HCT116 (cell line): ENCODE measurements at regions not wholly inside any gene's neighbourhood (a gene's known extent, or its start where the extent isn't known, plus 50 kb on each side); places are given as distances from the start of the nearest gene placed in this dataset.

Experiments
- ATAC-seq: fragments of 200-7000 bp; cut with Tn5 transposase; 2 replicates; pipeline ENCODE4 v1.9.1; 2020; ENCODE audit warnings: mild to moderate bottlenecking, moderate library complexity
- BruUV-seq: library from RNA; stranded (reverse); fragments of 400-500 nt; replicated peaks from 2 replicates; lab custom pipeline; 2021; lab: Mats Ljungman, UMichigan
- CTCF ChIA-PET: fragments of 300-600 bp; sonication (Branson Sonifier 250); formaldehyde crosslinking; loops from one replicate; lab custom pipeline; 2021; ENCODE audit warnings: antibody characterized with exemption; lab: Charles Lee
- POLR2A ChIA-PET: fragments of 300-600, 350-600 bp; sonication (Branson Sonifier 250); formaldehyde crosslinking; loops from one replicate; lab custom pipeline; 2021; ENCODE audit warnings: antibody characterized with exemption; lab: Charles Lee
- RAD21 ChIA-PET, 2 experiments: fragments of 300-600 bp; sonication (Branson Sonifier 250); formaldehyde crosslinking; loops; one replicate each; lab custom pipeline; 2023; ENCODE audit warnings: low total read pairs in 2 of 2; ENCODE audit not compliant: uncharacterized antibody in 2 of 2, unreplicated experiment in 2 of 2, low non-redundant PET in 1 of 2; lab: Charles Lee
- DNase-seq: peaks from one replicate; pipeline ENCODE4 v3.0.0-alpha.2; 2010; ENCODE audit warnings: low read depth, low spot score
- H2AFZ ChIP-seq: fragments of 200-600 bp; shearing (Covaris generic), sonication (generic); 2 replicates; pipeline ENCODE4 v1.6.1; 2017; ENCODE audit warnings: low read depth, mixed run types, mixed read lengths, antibody characterized with exemption, low read length; ENCODE audit not compliant: poor library complexity, severe bottlenecking
- H3K27ac ChIP-seq: 2 replicates; pipeline ENCODE4 v1.5.1; 2012; ENCODE audit warnings: low read depth, low read length
- H3K27me3 ChIP-seq: fragments of 200-600 bp; sonication (generic); 2 replicates; pipeline ENCODE4 v1.6.1; 2016; ENCODE audit warnings: mixed run types, low read length, mixed read lengths; ENCODE audit not compliant: insufficient read depth
- H3K36me3 ChIP-seq, 2 experiments: fragments of 200-500 bp in 1 of 2; fragments of 200-600 bp in 1 of 2; sonication (Bioruptor generic) in 1 of 2; sonication (generic) in 1 of 2; 2 replicates each; pipeline versions ENCODE4 v1.5.1 to v1.6.1; 2014 to 2016; ENCODE audit warnings: low read length in 2 of 2, inconsistent platforms in 1 of 2, mixed read lengths in 1 of 2, mixed run types in 1 of 2; ENCODE audit not compliant: insufficient read depth in 2 of 2, control insufficient read depth in 1 of 2
- H3K4me1 ChIP-seq, 2 experiments: fragments of 200-600 bp in 1 of 2; sonication (generic) in 1 of 2; 2 replicates each; pipeline versions ENCODE4 v1.5.1 to v1.6.1; 2012 to 2017; ENCODE audit warnings: low read length in 2 of 2, inconsistent platforms in 1 of 2, mild to moderate bottlenecking in 1 of 2, mixed read lengths in 1 of 2, mixed run types in 1 of 2, moderate library complexity in 1 of 2; ENCODE audit not compliant: insufficient read depth in 2 of 2, control insufficient read depth in 1 of 2
- H3K4me2 ChIP-seq: fragments of 200-600 bp; sonication (generic); 2 replicates; pipeline ENCODE4 v1.6.1; 2017; ENCODE audit warnings: mixed run types, low read length, mixed read lengths
- H3K4me3 ChIP-seq, 2 experiments: fragments of 200-600 bp in 1 of 2; sonication (generic) in 1 of 2; replicated peaks in 1 of 2; 2 replicates each; pipeline ENCODE4 v1.5.1; 2011 to 2016; ENCODE audit warnings: low read length in 2 of 2, control low read depth in 1 of 2, low read depth in 1 of 2, mild to moderate bottlenecking in 1 of 2, mixed read lengths in 1 of 2, mixed run types in 1 of 2
- H3K79me2 ChIP-seq: fragments of 200-600 bp; sonication (generic); 2 replicates; pipeline ENCODE4 v1.6.1; 2017; ENCODE audit warnings: mild to moderate bottlenecking, mixed run types, low read length, moderate library complexity, mixed read lengths; ENCODE audit not compliant: insufficient read depth
- H3K9ac ChIP-seq: fragments of 200-600 bp; sonication (generic); 2 replicates; pipeline ENCODE4 v1.6.1; 2016; ENCODE audit warnings: low read length, mixed read lengths
- H3K9me2 ChIP-seq: fragments of 200-600 bp; sonication (generic), shearing (Covaris generic); 2 replicates; pipeline ENCODE4 v1.6.1; 2017; ENCODE audit warnings: mixed run types, mild to moderate bottlenecking, moderate library complexity; ENCODE audit not compliant: insufficient read depth
- H3K9me3 ChIP-seq, 2 experiments: fragments of 200-500 bp in 1 of 2; fragments of 200-600 bp in 1 of 2; sonication (Bioruptor generic) in 1 of 2; sonication (generic) in 1 of 2; 2 replicates each; pipeline ENCODE4 v1.6.1; 2014 to 2017; ENCODE audit warnings: low read length in 2 of 2, mixed read lengths in 2 of 2, inconsistent platforms in 1 of 2, low read depth in 1 of 2, mild to moderate bottlenecking in 1 of 2, mixed run types in 1 of 2, moderate library complexity in 1 of 2; ENCODE audit not compliant: control insufficient read depth in 1 of 2, insufficient read depth in 1 of 2
- H4K20me1 ChIP-seq: fragments of 200-600 bp; sonication (generic), shearing (Covaris generic); 2 replicates; pipeline ENCODE4 v1.6.1; 2017; ENCODE audit warnings: mixed run types, mild to moderate bottlenecking, moderate library complexity; ENCODE audit not compliant: insufficient read depth
- CEBPB ChIP-seq: IDR thresholded peaks from 2 replicates; pipeline ENCODE4 v1.6.1; 2012; ENCODE audit warnings: low read depth
- CTCF ChIP-seq, 3 experiments: fragments of 200-600 bp in 1 of 3; sonication (generic) in 1 of 3; IDR thresholded peaks in 2 of 3; conservative IDR thresholded peaks in 1 of 3; 2 replicates each; pipeline ENCODE4 v1.5.1; 2012 to 2017; ENCODE audit warnings: low read depth in 2 of 3, low read length in 2 of 3, antibody characterized with exemption in 1 of 3, borderline replicate concordance in 1 of 3, control low read depth in 1 of 3, mild to moderate bottlenecking in 1 of 3, mixed read lengths in 1 of 3, mixed run types in 1 of 3, moderate library complexity in 1 of 3; ENCODE audit not compliant: insufficient read depth in 1 of 3
- EGR1 ChIP-seq: IDR thresholded peaks from 2 replicates; pipeline ENCODE4 v1.6.1; 2012; ENCODE audit warnings: low read depth
- ELF1 ChIP-seq: IDR thresholded peaks from 2 replicates; pipeline ENCODE4 v1.6.1; 2012; ENCODE audit warnings: low read depth, borderline replicate concordance
- FOSL1 ChIP-seq: IDR thresholded peaks from 2 replicates; pipeline ENCODE4 v1.6.1; 2012; ENCODE audit warnings: low read depth
- JUND ChIP-seq: IDR thresholded peaks from 2 replicates; pipeline ENCODE4 v1.6.1; 2012
- POLR2AphosphoS5 ChIP-seq: IDR thresholded peaks from 2 replicates; pipeline ENCODE4 v1.6.1; 2011; ENCODE audit warnings: mild to moderate bottlenecking, low read depth, low read length, moderate library complexity
- SP1 ChIP-seq: IDR thresholded peaks from 2 replicates; pipeline ENCODE4 v1.6.1; 2012; ENCODE audit warnings: low read depth
- TCF7L2 ChIP-seq: IDR thresholded peaks from 2 replicates; pipeline ENCODE4 v1.7.0; 2011; ENCODE audit warnings: borderline replicate concordance, inconsistent platforms; ENCODE audit not compliant: insufficient read depth, insufficient read length; ENCODE audit errors: extremely low read depth
- YY1 ChIP-seq: IDR thresholded peaks from 2 replicates; pipeline ENCODE4 v1.6.1; 2011; ENCODE audit warnings: low read length, low read depth, moderate library complexity, mild to moderate bottlenecking; ENCODE audit not compliant: insufficient replicate concordance; ENCODE audit errors: extremely low read depth
- ZNF274 ChIP-seq: fragments of 200-500 bp; sonication (Bioruptor generic); IDR thresholded peaks from 2 replicates; pipeline ENCODE4 v1.6.1; 2014; ENCODE audit warnings: mild to moderate bottlenecking, low read depth, low read length, inconsistent platforms
- intact Hi-C: fragments of 100-400 bp; cut with micrococcal nuclease; formaldehyde crosslinking; loops from 2 replicates; pipeline ENCODE4 v1.10.0; 2022
- TF ChIP-seq, protein P1 (sequence below): IDR thresholded peaks from 2 replicates; pipeline ENCODE4 v1.6.1; 2011; ENCODE audit warnings: mild to moderate bottlenecking, low read length, moderate library complexity; ENCODE audit not compliant: insufficient replicate concordance; ENCODE audit errors: extremely low read depth
- TF ChIP-seq, protein P2 (sequence below): IDR thresholded peaks from 2 replicates; pipeline ENCODE4 v1.6.1; 2012

GRCh38 chr1:56267611-56268010 lies 311.8 kb downstream of the PLPP3 start:
- POLR2A ChIA-PET = no interaction called here
- no peak overlapping the region for H3K4me3 ChIP-seq
- no peaks in the 10 kb centered on the region for H3K9me3 ChIP-seq
- H3K9me2 ChIP-seq = no peaks in the 10 kb centered on the region
- intact Hi-C loops = no loop called here
- no peak overlapping the region for H3K9ac ChIP-seq
- H3K36me3 ChIP-seq = no peaks in the 10 kb centered on the region
- RAD21 ChIA-PET = no interaction called here
- H3K4me2 ChIP-seq = no peak overlapping the region
- no peaks in the 10 kb centered on the region for H3K4me1 ChIP-seq
- CTCF ChIA-PET = no interaction called here
- BruUV-seq = no TSS peak
- no peak for ATAC-seq
- TF ChIP-seq TCF7L2 (no peak), CEBPB (no peak), SP1 (no peak), CTCF (IDR thresholded peaks at IDR 0.05 in 2 of 3, conservative IDR thresholded peaks at IDR 0.05 in 1 of 3; ENCODE audit: borderline replicate concordance in 1 of 3, insufficient read depth in 1 of 3, low read depth in 2 of 3, low read length in 2 of 3) (no peak), EGR1 (no peak), ELF1 (no peak), YY1 (no peak), ZNF274 (no peak), FOSL1 (no peak), JUND (no peak), POLR2AphosphoS5 (no peak)
- TF ChIP-seq, protein P1, sequence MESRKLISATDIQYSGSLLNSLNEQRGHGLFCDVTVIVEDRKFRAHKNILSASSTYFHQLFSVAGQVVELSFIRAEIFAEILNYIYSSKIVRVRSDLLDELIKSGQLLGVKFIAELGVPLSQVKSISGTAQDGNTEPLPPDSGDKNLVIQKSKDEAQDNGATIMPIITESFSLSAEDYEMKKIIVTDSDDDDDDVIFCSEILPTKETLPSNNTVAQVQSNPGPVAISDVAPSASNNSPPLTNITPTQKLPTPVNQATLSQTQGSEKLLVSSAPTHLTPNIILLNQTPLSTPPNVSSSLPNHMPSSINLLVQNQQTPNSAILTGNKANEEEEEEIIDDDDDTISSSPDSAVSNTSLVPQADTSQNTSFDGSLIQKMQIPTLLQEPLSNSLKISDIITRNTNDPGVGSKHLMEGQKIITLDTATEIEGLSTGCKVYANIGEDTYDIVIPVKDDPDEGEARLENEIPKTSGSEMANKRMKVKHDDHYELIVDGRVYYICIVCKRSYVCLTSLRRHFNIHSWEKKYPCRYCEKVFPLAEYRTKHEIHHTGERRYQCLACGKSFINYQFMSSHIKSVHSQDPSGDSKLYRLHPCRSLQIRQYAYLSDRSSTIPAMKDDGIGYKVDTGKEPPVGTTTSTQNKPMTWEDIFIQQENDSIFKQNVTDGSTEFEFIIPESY = no peak
- TF ChIP-seq, protein P2, sequence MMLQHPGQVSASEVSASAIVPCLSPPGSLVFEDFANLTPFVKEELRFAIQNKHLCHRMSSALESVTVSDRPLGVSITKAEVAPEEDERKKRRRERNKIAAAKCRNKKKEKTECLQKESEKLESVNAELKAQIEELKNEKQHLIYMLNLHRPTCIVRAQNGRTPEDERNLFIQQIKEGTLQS = no peak
- H3K27me3 ChIP-seq = peaks cover 6% of the 10 kb centered on the region; the same call in 1 of the 2 replicates
- H3K79me2 ChIP-seq = no peaks in the 10 kb centered on the region
- no peak for DNase-seq
- H4K20me1 ChIP-seq = no peaks in the 10 kb centered on the region
- no peak overlapping the region for H3K27ac ChIP-seq
- no peak overlapping the region for H2AFZ ChIP-seq
